ENCODE measurements at regions not wholly inside any gene's neighbourhood (a gene's known extent, or its start where the extent isn't known, plus 50 kb on each side); places are given as distances from the start of the nearest gene placed in this dataset.
"Not testable (repeated sequence)": the region's sequence is repeated elsewhere in the genome, so short reads cannot be mapped to it uniquely, and the experiment has no call there.

- H3K4me3 ChIP-seq (ENCODE audit: low read depth, low read length) = no peak overlapping the region
- H3K36me3 ChIP-seq (ENCODE audit: insufficient read depth) = no peaks in the 10 kb centered on the region
- no peak overlapping the region for H3K27ac ChIP-seq (ENCODE audit: low read depth)
- H3K4me1 ChIP-seq (ENCODE audit: insufficient read depth) = no peaks in the 10 kb centered on the region
- 93% methylated on average over 1 of the region's 1 CpG for WGBS
- DNase-seq (ENCODE audit: extremely low spot score) = no peak
These were observed 461.8 kb downstream of the RAP2B start for GRCh38 chr3:153623834-153624233.

GRCh38 chr3:153624310-153625030 lies 462.4 kb downstream of the RAP2B start:
- no peaks in the 10 kb centered on the region for H3K4me1 ChIP-seq (ENCODE audit: insufficient read depth)
- H3K27ac ChIP-seq (ENCODE audit: low read depth) = no peak overlapping the region
- 88% methylated on average over 6 of the region's 6 CpGs for WGBS
- no peak for DNase-seq (ENCODE audit: extremely low spot score)
- H3K36me3 ChIP-seq (ENCODE audit: insufficient read depth) = no peaks in the 10 kb centered on the region
- no peak overlapping the region for H3K4me3 ChIP-seq (ENCODE audit: low read depth, low read length)

- no peak for DNase-seq (ENCODE audit: extremely low spot score)
- H3K4me1 ChIP-seq (ENCODE audit: insufficient read depth) = no peaks in the 10 kb centered on the region
- 86% methylated on average over 3 of the region's 3 CpGs for WGBS
- no peak overlapping the region for H3K4me3 ChIP-seq (ENCODE audit: low read depth, low read length)
- H3K27ac ChIP-seq (ENCODE audit: low read depth) = no peak overlapping the region
- no peaks in the 10 kb centered on the region for H3K36me3 ChIP-seq (ENCODE audit: insufficient read depth)
These were observed 463.5 kb downstream of the RAP2B start for GRCh38 chr3:153625506-153625905.

GRCh38 chr3:153626158-153626557 lies 464.1 kb downstream of the RAP2B start:
- Histone ChIP-seq H3K36me3 (ENCODE audit: insufficient read depth) (no peaks in the 10 kb centered on the region), H3K4me3 (ENCODE audit: low read depth, low read length) (no peak overlapping the region), H3K4me1 (ENCODE audit: insufficient read depth) (no peaks in the 10 kb centered on the region), H3K27ac (ENCODE audit: low read depth) (no peak overlapping the region)
- no peak for DNase-seq (ENCODE audit: extremely low spot score)
- WGBS = 80% methylated on average over 2 of the region's 2 CpGs

GRCh38 chr3:153628591-153628990 lies 466.6 kb downstream of the RAP2B start:
- H3K4me1 ChIP-seq (ENCODE audit: insufficient read depth) = no peaks in the 10 kb centered on the region
- H3K4me3 ChIP-seq (ENCODE audit: low read depth, low read length) = no peak overlapping the region
- no peak for DNase-seq (ENCODE audit: extremely low spot score)
- WGBS = 70% methylated on average over 4 of the region's 4 CpGs
- no peak overlapping the region for H3K27ac ChIP-seq (ENCODE audit: low read depth)
- H3K36me3 ChIP-seq (ENCODE audit: insufficient read depth) = no peaks in the 10 kb centered on the region

GRCh38 chr3:153629148-153629547 lies 467.1 kb downstream of the RAP2B start:
- no peak for DNase-seq (ENCODE audit: extremely low spot score)
- WGBS = 87% methylated on average over 2 of the region's 2 CpGs
- Histone ChIP-seq H3K4me1 (ENCODE audit: insufficient read depth) (no peaks in the 10 kb centered on the region), H3K27ac (ENCODE audit: low read depth) (no peak overlapping the region), H3K36me3 (ENCODE audit: insufficient read depth) (no peaks in the 10 kb centered on the region), H3K4me3 (ENCODE audit: low read depth, low read length) (no peak overlapping the region)

GRCh38 chr3:153631102-153631501 lies 469.1 kb downstream of the RAP2B start:
- Histone ChIP-seq H3K36me3 (ENCODE audit: insufficient read depth) (no peaks in the 10 kb centered on the region), H3K4me1 (ENCODE audit: insufficient read depth) (no peaks in the 10 kb centered on the region), H3K27ac (ENCODE audit: low read depth) (no peak overlapping the region), H3K4me3 (ENCODE audit: low read depth, low read length) (no peak overlapping the region)
- no peak for DNase-seq (ENCODE audit: extremely low spot score)
- 80% methylated on average over 2 of the region's 2 CpGs for WGBS

GRCh38 chr3:153631664-153632063 lies 469.6 kb downstream of the RAP2B start:
- H3K4me3 ChIP-seq (ENCODE audit: low read depth, low read length) = no peak overlapping the region
- 90% methylated on average over 2 of the region's 2 CpGs for WGBS
- H3K4me1 ChIP-seq (ENCODE audit: insufficient read depth) = no peaks in the 10 kb centered on the region
- no peaks in the 10 kb centered on the region for H3K36me3 ChIP-seq (ENCODE audit: insufficient read depth)
- no peak for DNase-seq (ENCODE audit: extremely low spot score)
- H3K27ac ChIP-seq (ENCODE audit: low read depth) = no peak overlapping the region

GRCh38 chr3:153633407-153633806 lies 471.4 kb downstream of the RAP2B start:
- no peak overlapping the region for H3K27ac ChIP-seq (ENCODE audit: low read depth)
- DNase-seq (ENCODE audit: extremely low spot score) = no peak
- H3K36me3 ChIP-seq (ENCODE audit: insufficient read depth) = no peaks in the 10 kb centered on the region
- WGBS = 93% methylated on average over 1 of the region's 1 CpG
- H3K4me1 ChIP-seq (ENCODE audit: insufficient read depth) = no peaks in the 10 kb centered on the region
- no peak overlapping the region for H3K4me3 ChIP-seq (ENCODE audit: low read depth, low read length)

GRCh38 chr3:153634683-153635082 lies 472.7 kb downstream of the RAP2B start:
- H3K4me1 ChIP-seq (ENCODE audit: insufficient read depth) = no peaks in the 10 kb centered on the region
- WGBS = 91% methylated on average over 4 of the region's 4 CpGs
- H3K27ac ChIP-seq (ENCODE audit: low read depth) = no peak overlapping the region
- H3K36me3 ChIP-seq (ENCODE audit: insufficient read depth) = no peaks in the 10 kb centered on the region
- no peak for DNase-seq (ENCODE audit: extremely low spot score)
- H3K4me3 ChIP-seq (ENCODE audit: low read depth, low read length) = no peak overlapping the region

GRCh38 chr3:153639631-153640030 lies 477.6 kb downstream of the RAP2B start:
- WGBS = 49% methylated on average over 1 of the region's 1 CpG
- H3K36me3 ChIP-seq (ENCODE audit: insufficient read depth) = no peaks in the 10 kb centered on the region
- no peak overlapping the region for H3K27ac ChIP-seq (ENCODE audit: low read depth)
- no peak for DNase-seq (ENCODE audit: extremely low spot score)
- H3K4me1 ChIP-seq (ENCODE audit: insufficient read depth) = no peaks in the 10 kb centered on the region
- H3K4me3 ChIP-seq (ENCODE audit: low read depth, low read length) = no peak overlapping the region

GRCh38 chr3:153640689-153641665 lies 479.0 kb downstream of the RAP2B start:
- H3K36me3 ChIP-seq (ENCODE audit: insufficient read depth) = no peaks in the 10 kb centered on the region
- no peak overlapping the region for H3K4me3 ChIP-seq (ENCODE audit: low read depth, low read length)
- WGBS = 92% methylated on average over 8 of the region's 8 CpGs
- no peak for DNase-seq (ENCODE audit: extremely low spot score)
- H3K4me1 ChIP-seq (ENCODE audit: insufficient read depth) = no peaks in the 10 kb centered on the region
- no peak overlapping the region for H3K27ac ChIP-seq (ENCODE audit: low read depth)

- not testable (repeated sequence) for H3K4me1 ChIP-seq (ENCODE audit: insufficient read depth); H3K4me3 ChIP-seq (ENCODE audit: low read depth, low read length); DNase-seq (ENCODE audit: extremely low spot score); H3K27ac ChIP-seq (ENCODE audit: low read depth); H3K36me3 ChIP-seq (ENCODE audit: insufficient read depth)
These were observed 478.6 kb upstream of the ARHGEF26 start for GRCh38 chr3:153642576-153642975.

- H3K36me3 ChIP-seq (ENCODE audit: insufficient read depth); H3K4me1 ChIP-seq (ENCODE audit: insufficient read depth); H3K27ac ChIP-seq (ENCODE audit: low read depth); DNase-seq (ENCODE audit: extremely low spot score); H3K4me3 ChIP-seq (ENCODE audit: low read depth, low read length): not testable (repeated sequence)
- WGBS = 90% methylated on average over 2 of the region's 2 CpGs
These were observed 477.7 kb upstream of the ARHGEF26 start for GRCh38 chr3:153643471-153643870.

All from urinary bladder (tissue), 3 donors.